UCSD-AML1 (cell line): ENCODE measurements at regions not wholly inside any gene's neighbourhood (a gene's known extent, or its start where the extent isn't known, plus 50 kb on each side); places are given as distances from the start of the nearest gene placed in this dataset.

Experiments
- DNase-seq: peaks from one replicate; lab custom pipeline; 2025; ENCODE audit not compliant: unreplicated experiment; lab: John Stamatoyannopoulos, UW

GRCh38 chr5:107294211-107294550 lies 376.6 kb downstream of the EFNA5 start:
- no peak for DNase-seq

DNA sequence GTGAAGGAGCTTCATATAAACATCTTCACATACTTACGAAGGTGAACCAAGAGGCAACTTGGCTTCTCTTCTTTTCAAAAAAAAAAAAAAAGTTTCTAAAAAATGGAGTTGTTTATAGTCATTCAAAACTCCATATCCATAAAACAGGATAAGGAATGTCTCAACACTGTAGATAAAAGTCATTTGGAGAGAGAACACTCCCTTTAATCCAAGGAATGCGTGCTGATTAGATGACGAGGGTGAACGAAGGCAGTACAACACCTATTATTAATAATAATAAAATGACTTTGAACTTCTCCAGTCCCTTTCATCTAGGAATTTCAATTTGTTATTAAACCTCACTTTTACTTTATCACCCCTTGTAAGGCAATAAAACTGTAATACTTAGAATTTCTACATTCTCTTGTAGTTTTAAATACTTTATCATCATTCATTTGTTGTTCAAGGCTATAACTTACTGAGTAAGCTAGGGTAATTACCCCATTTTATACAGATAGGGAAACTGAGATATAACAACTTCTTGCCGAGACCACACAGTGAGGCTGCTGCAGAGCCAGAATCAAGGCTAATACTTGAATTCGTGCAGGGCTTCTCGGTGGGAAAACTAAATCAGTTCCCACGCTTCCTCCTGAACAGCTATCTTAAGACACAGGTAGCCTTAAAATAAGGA lies 377.1 kb downstream of the EFNA5 start:
- no peak for DNase-seq

- no peak for DNase-seq
These were observed 378.9 kb downstream of the EFNA5 start for GRCh38 chr5:107291866-107292265.

DNA sequence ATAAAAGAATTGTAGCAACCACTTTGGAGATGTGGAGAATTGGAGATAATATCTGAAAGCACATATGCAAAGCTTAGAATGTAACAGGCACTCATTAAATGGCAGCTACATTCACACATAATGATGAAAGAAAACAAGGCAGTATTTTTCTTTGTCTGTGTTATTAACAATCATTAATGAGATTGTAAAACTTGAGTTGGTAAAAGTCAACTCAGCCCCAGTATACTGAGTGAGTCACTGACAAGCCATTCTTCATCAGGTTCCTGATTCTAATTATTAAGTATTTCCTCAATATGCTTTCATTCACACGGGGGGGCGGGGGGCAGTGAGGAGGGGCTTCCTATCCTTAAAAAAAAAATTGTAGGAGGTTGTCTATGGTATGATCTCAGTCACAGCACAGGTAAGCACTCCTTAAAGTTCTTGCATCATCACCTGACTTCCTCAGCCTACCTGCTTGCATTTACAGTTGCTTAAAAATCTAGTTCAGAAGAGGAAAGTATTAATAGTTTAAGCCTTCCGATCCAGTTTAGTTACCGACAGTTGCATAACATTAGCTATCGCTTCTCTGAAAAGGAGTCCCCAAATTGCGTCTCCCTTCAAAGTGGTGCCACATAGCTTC lies 379.8 kb downstream of the EFNA5 start:
- no peak for DNase-seq

GRCh38 chr5:107289030-107289714 lies 381.6 kb downstream of the EFNA5 start:
- no peak for DNase-seq

DNA sequence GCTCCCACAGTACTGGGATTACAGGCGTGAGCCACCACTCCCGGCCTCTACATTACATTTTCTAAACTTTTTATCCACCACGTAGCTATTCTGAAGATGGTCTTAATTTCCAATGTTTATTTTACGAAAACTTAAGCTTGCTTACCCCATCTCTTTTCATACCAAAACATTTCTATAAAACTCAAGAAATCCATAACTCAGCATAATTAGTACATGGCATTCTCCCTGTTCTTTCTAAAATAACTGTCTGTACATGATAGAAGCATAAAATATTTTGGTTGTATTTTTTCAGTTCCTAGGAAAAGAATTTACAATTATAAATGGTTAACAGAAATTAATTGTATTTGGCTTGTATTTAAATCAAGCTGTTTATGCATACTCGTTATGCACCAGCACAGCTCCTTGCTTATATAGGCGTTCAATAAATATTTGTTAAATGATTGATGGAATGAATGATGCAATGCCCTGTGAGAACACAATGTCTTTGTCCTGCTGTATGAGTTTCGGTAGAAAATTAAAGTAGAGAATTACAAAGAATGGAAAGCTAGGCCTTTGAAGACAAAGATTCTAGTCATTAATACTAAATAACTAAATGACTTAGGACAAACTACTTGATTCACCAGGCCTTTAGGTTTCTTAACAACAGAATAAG lies 384.2 kb downstream of the EFNA5 start:
- no peak for DNase-seq

DNA sequence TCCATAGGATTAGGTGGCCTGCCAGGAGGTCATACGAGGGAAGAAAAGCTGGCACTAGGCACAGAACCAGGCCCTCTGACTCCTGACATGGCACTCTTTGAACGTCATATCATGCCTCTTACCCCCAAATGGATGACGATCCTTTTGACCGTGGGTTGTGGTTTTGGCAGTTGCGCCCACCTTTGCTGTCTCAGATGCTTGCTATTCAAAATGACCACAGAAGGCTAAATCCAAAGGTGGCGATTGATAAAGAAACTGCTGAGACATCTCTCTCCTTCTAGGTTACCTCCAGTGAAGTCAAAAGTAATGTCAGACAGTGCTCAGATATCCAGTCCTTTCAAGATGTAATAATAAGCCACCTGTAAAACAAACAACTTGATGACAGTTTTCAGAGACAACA lies 385.0 kb downstream of the EFNA5 start:
- DNase-seq: no peak

DNA sequence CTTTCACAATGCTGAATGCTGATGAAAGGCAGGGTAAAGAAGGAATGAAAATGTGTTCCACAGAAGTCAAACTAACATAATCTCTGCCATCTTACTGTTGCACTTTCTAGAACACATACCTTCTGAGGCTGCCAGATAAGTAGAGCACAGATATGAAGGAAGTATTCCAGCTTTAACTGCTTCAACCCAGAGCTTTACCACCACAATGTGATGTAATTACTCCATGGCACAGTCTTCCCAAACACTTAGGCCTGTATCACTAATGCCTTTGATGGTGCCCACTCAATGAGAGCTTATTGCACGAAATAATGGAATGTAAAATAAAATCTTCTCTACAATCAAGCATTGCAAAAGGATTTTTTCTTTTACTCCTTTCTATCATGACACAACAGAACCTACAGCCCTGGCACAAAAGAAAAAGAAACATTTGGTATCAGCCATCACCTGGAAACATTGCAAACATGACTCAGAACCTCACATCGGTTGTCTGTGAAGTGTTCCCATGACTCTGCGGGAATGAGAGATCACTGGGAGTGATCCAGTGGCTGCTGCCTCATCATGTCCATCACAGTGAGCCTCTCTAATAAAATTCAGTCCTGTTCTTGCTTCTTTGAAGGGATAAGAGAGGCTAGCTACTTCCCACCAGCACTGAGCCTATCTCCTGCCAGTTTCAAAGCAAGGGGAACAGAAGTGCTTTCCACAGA lies 385.8 kb downstream of the EFNA5 start:
- no peak for DNase-seq

GRCh38 chr5:107282061-107282460 lies 388.7 kb downstream of the EFNA5 start:
- DNase-seq: no peak

DNA sequence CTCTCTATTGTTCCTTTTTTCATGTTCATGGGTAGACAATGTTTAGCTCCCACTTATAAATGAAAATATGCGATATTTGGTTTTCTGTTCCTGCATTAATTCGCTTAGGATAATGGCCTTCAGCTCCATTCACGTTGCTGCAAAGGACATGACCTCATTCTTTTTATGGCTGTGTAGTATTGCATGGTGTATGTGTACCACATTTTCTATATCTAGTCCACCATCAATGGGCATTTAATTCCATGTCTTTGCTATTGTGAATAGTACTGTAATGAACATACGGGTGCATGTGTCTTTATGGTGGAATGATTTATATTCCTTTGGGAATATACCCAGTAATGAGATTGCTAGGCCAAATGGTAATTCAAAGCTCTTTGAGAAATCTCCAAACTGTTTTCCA lies 392.0 kb downstream of the EFNA5 start:
- no peak for DNase-seq

- DNase-seq: no peak
These were observed 393.1 kb downstream of the EFNA5 start for GRCh38 chr5:107277485-107278125.

- no peak for DNase-seq
These were observed 395.4 kb downstream of the EFNA5 start for GRCh38 chr5:107275333-107275732.

GRCh38 chr5:107274571-107274970 lies 396.2 kb downstream of the EFNA5 start:
- no peak for DNase-seq

GRCh38 chr5:107272954-107273353 lies 397.8 kb downstream of the EFNA5 start:
- DNase-seq: no peak

DNA sequence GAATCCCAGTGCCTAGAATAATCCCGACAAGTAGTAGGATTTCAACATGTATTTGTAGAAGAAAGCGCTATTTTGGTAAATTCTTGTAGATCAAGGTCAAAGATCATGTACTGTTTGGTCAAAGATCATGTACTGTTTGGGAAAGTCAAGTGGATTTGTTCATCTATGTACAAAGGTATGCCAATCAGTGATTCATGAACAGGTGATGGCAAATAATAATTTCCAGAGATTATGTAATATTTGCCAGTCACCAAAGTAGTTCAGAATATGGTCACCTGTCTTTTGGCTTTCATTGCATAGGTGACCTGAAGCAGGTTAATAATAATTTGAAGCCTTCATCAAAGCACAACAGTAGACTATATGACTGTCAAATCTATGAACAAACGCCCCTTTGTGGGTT lies 398.2 kb downstream of the EFNA5 start:
- DNase-seq: no peak

DNA sequence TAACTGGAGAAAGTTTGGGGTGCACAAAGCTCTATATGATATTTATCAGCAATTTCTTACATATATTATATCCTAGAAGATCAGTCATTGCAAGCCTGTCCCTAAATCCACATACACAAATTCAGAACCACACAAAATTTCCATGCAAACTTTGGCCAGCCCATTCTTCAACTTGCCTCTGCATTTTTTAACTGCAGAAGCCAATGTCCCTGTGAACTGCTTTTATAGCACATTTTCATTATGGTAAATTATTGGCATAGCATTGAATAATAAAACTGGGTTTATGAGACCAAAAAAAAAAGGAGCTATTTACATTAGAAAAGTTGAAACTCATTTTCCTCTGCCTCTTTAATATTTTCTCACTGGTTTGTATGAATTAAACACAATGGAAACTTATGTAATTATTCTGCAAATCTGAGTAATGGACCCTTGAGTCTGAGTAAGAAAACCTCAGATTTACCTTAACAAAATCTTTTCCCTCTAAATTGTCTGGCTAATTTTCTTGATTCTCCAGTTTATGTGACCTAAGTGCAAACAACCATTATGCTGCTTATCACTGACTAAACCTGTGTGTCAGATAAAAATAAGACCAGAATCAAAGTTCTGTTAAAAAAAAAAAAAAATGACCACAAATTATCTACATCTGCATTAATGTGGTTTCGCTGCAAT lies 398.9 kb downstream of the EFNA5 start:
- no peak for DNase-seq

GRCh38 chr5:107270561-107270960 lies 400.2 kb downstream of the EFNA5 start:
- no peak for DNase-seq

DNA sequence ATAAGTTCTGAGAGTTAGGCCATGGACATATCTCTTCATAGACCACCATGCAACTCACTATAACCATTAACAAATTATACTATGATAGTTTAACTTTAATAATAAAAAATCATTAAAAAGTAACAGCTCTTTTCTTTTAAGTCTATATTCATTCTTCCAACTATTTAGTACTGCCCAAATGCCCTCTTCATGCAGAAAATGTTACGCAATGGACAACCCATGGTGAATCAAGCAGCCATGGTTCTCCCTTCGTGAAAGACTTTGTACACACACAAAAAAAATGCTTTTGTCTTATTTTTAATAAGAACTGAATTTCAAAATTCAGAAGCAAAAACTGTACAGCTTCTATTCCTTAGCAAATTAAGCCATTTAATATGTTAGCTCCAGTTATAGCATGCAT lies 401.1 kb downstream of the EFNA5 start:
- DNase-seq: no peak

DNA sequence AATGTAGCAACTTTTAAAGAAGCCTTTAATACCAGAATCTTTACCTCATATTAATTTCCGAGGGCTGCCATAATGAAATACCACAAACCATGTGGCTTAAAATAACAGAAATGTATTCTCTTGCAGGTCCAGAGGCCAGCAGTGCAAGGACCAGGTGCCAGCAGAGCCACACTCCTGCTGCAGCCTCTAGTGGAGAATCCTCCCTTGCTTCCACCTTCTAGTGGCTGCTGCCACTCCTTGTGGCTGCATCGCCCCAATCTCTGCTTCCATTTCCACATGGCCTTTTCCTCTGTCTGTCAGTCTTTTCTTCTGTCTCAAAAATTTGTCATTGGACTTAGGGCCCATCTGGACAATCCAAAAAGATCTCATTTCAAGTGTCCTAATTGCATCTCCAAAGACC lies 401.5 kb downstream of the EFNA5 start:
- DNase-seq: no peak

GRCh38 chr5:107268241-107268640 lies 402.5 kb downstream of the EFNA5 start:
- no peak for DNase-seq
